Hematopoietic multipotent progenitor cell treated with erythropoietin and hydrocortisone succinate and interleukin-3 and kit ligand, for 17 days (in vitro differentiated cells): ENCODE measurements at regions not wholly inside any gene's neighbourhood (a gene's known extent, or its start where the extent isn't known, plus 50 kb on each side); places are given as distances from the start of the nearest gene placed in this dataset.

Source experiments
- DNase-seq: peaks from one replicate; pipeline ENCODE4 v3.0.0-alpha.2; 2015; ENCODE audit warnings: low spot score

DNA sequence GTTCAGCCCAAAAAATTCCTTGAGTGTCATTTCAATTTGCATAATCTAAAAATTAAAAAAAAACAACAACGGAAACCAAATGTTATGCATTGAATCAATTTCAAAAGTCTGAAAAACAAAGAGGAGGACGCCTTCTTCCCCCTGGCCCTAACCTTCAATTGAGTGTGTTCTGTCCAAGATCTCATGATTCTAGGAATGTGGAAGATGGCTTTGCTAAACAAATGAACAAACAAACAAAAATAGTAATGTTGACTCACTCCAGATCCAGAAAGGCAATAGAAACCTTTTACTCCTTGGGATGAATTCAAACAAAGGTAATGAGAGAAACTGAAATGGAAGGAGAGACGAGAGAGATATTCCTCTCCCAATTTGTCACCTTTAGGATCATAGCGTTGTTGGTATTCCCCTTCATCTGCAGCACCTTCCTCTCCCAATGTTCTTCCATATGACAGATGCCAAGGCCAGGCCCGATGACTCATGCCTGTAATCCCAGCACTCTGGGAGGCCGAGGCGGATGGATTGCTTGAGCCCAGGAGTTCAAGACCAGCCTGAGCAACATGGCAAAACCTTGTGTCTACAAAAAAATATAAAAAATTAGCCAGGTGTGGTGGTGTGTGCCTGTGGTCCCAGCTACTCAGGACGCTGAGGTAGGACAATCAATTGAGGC, 109.2 kb upstream of the ADGRF1 start:
- no peak for DNase-seq

DNA sequence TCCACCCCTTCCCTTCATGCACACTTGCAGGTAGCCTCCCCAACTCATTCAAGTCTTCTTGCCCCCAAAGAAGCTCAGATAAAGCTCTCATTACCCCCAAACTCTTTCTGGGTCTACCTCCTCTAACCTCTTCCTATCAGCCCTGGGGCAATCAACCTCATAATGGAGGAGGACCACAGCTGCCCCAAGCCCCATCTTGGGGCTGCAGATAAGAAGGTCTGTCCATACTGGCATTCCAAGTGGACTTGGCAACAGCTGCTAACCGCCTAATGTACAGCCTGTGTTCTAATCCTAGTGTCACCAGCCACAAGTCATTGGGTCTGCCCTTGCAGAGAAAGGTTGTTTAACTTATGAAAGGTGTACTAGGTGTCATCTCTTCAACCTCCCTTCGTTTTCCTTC, 107.4 kb upstream of the ADGRF1 start:
- DNase-seq = no peak

DNA sequence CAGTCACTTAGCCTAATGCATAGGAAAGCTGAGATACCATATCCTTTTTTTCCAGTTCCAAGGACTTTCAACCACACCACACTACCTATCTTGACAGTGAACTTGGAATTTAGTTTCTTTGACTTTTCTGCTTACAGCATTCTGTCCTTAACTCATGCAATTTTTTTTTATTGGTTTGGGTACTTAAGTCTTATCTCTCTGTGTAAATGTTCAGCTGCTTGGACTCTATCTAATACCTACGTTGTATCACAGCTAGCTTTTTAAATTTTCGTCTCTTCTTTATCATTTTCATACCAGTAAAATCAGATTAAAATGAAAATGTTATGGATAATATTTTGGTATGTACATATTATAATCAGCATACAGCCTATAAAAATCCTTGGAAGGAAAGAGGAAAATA, 106.9 kb upstream of the ADGRF1 start:
- no peak for DNase-seq

DNA sequence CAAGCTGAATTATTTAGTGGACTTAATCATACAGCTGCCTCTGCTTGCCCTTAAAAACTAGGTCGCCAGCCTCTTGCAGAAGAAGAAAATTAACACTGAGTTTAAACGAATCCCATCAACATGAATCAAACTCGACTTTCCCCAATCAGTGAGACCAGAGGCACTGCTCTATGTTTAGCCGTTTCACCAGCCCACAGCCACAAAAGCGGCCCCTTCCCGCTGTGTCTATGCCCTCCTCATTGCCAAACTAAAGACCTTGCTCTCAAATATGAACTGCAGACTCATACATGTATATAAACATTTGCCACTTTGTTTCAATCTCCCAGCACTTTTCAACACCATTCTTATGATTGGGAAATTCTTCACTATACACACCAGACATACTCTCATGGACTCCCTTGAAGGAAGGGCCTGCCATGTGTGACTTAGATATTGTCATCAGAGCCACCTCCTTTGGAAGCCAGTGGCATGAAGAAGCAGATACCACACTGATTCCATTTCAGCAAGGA, 105.8 kb upstream of the ADGRF1 start:
- DNase-seq = no peak

DNA sequence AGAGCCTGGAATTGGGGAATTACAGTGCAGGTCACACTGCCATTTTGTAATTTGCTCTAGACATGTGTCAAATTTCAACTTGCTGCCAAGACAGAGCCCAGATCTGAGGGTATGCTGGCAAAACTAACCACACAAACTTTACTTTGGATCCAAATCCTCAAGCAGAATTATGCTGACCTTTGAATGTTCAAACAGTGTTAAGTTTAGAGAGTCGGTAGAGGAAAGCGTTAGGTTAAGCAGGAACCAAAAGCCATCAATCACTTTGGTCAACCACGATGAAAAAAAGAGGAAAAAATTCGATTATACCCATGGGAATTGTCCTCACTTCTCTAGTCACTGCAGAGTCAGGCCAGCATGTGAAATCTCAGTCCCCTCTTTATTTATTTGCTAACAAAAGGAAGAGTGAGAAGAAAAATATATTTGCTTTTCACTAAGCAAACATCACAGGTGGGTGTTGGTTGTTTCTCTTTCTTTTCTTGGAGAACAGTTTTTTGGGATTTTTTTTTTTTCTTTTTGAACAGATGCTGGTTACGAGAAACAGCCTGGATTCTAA, 105.1 kb upstream of the ADGRF1 start:
- no peak for DNase-seq

DNA sequence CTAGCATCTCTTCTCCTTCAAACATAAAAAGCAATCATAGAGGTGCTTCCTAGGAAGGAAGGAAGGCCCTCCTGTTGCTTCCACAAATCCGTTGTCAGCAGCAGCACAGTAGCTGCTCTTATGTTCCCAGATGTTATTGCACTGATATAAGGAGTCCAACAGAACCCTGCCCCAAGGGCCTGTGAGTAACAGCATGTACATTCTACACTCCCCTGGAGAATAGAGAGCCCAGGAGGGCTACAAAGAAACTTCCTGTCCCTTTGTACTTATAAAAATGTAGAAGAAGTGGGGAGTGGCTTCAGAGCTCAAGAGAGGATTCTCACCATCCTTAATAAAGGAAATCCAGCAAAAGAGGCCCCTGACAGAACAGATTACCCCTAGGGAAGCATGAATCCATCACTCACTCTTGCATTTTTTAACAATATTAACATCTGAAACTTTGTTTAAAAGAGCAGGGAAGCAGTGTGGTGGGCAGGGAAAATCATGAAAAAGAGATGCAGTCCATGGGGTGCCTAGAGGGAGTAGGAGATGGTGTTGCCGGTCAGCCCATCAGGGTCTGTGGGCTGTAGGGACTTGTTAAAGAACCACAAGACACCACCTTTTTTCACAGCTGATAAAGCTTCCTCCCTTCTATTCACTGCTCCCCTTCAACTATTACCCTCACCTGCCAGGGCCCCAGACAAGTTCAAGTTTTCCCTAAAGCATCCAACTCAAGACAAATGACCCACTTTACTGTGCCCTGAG, 104.5 kb upstream of the ADGRF1 start:
- DNase-seq = no peak

DNA sequence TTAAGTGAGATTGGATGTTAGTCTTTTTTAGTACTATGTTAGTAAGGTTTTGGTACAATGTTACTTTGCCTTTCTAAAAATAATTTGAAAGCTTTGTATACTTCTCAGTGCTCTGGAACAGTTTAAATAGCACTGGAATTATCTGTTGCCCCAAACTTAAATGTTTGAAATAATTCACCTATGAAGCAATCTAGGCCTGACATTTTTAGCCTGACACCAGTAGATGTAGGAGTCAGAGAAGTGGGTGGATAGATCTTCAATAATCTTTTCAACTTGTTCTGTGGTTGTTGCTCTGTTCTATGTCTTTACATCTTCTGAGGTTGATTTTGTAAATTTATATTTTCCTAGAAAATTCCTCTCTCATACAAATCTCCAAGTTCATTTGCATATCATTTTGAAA, 103.1 kb upstream of the ADGRF1 start:
- no peak for DNase-seq

DNA sequence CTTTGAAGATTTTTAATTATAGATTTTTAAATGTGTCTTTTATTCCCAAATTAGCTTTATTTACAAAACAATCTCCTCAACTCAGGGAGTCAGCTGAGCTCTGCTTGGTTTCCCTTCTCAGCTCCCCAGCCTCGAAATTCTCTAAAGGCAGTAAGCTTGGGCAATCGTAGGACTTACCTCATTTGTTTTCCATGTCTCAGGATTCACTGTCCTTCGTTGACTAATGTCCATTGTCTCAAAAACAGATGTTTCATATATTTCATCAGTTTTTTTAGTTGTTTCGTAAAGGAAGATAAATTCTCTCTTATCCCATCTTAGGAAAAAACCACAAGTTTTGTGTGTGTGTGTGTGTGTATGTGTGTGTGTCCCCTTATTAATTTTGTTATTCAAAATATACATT, 102.2 kb upstream of the ADGRF1 start:
- no peak for DNase-seq

DNA sequence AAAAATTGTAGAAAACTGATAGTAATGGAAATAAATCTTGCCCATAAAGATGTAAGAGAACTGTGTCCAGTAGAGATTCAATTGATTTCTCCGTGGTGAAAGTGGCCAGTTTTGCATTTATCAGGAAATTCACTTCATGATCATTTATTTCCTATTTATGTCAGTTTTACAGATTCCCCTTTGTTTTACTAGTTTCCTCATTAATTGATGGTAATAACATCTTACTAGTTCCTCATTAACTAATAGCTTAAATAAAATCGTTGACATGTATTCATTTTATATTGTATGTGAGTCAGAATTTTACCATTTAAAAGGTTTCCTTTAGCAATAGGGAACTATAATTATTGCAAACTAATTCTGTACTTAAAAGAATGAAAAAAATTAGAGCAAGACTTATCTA, 99.8 kb upstream of the ADGRF1 start:
- no peak for DNase-seq

DNA sequence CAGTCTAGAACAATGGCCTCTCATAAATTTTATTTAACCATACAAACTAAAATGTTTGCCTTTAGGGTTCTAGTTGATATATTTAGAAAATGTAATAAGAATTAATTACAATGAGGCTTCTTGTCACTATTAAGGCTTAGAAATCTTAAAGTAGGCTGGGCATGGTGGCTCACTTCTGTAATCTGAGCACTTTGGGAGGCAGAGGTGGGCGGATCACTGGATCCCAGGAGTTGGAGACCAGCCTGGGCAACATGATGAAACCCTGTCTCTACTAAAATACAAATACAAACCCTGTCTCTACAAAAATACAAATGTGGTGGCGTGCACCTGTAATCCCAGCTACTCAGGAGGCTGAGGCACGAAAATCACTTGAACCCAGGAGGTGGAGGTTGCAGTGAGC, 99.0 kb upstream of the ADGRF1 start:
- DNase-seq = no peak

DNA sequence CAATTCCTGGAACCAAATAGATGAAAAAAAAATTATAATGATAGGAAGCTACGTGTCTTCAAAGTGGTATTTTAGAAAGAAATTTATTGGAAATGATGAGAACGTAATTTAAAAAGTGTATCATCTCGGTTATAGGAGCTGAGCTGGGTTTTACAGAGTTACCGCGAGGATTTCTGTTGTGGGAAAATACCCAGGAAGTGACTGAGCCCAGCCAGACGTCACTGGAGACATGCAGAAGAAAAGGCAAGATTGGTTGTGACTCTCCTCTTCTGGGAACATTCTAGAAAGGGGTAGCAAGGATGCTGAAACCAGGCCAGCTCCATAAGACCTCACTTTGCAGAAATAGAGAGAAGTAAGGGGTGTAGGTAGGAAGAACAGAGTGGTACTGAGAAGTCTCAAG, 95.9 kb upstream of the ADGRF1 start:
- DNase-seq = no peak

DNA sequence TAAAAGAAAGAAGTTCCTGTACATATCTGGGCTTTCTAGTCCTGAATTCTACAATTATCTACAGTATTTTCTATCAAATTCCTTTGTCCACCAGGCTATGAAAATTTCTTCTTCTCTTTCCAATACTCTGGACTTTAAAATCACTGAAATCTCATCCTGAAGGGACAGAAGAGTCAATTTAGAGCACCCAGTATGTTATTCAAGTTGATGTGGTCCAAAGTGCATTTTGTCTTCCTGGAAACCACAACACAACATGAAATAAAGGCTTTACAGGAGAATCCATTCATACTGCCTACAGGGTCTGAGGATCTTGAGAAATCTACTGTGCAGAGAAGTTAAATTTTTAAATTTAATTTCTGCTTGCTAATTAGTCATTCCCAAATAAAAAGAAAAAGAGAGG, 94.9 kb upstream of the ADGRF1 start:
- DNase-seq = no peak

DNA sequence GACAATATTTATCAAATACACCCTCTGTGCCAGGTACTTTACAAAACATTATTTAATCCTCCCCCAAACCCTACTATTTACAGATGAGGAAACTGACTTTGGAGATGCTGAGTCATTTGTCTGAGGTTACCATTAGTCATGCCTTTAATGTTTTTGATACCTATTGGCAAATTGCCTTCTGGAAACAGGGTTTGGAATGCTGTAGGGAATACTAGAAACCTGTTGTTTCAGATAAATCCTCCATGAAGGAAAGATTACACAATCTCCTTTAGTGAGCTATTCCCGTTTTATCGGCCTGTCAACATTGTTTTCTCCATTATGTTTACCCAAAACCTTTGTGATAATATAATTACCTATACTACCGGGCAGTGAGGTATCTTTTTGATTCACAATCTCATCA, 93.6 kb upstream of the ADGRF1 start:
- peak; percentile 6 for DNase-seq

DNA sequence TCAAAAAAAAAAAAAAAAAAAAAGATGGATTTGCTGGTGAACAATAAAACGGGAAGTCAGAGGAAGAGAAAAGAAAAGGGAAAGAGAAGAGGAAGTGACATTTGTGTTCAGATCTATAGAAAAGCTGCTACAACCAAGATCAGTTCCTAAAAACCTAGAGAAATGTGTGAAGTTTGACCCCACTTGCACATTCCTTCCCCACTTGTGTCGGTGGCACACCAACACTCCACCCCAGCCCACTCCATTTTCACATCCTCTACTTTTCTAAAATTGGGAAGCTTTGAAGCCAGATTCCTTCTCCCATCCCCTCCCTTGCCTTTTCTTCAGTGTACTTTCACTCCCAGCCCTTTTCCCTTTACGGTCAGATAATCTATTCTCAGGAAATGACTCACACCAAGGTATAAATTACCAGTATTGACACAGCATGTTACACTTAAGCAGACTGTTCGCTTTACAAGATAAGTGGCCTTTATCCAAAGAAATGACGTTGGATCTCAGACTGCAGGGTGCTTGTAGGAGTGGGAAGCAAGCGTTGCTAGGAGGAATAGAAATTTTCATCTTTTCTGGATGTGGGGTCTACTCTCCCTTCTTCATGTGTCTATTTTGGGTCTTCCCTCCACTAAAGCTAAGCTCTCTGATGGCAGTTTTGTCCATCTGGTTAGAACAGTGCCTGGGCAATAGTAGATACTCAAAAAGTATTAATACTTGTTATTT, 92.5 kb upstream of the ADGRF1 start:
- DNase-seq = no peak

DNA sequence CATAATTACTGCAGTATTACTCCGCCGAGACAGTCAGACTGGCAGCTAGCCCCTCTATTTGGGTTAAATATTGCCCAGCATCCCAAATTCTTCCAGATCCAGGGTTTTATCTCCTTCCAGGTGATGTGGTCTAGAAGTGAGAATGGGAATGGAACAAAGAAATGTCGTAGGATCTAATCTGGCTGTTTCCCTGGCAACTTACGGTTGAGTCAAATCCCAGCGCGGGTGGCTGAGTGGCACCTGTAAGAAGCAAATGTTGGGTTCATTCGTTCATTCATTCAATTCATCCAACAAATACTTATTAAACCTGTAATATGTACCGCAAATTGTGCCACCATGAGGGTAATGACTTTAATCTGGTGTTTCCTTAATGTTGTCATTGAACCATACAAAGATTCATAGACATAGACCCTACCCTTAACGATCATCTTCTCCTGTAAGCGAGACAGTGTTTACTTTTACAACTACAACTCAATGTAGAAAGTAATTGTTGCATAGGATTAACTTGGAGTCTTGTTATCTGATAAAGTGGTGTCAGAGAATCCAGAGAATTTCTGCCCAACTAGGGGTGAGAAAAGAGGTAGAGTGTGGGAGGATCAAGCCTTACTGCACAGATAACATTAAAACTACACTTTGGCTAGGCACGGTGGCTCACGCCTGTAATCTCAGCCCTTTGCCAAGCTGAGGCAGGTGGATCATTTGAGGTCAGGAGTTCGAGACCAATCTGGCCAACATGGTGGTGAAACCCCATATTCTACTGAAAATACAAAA, 91.3 kb upstream of the ADGRF1 start:
- DNase-seq = no peak

DNA sequence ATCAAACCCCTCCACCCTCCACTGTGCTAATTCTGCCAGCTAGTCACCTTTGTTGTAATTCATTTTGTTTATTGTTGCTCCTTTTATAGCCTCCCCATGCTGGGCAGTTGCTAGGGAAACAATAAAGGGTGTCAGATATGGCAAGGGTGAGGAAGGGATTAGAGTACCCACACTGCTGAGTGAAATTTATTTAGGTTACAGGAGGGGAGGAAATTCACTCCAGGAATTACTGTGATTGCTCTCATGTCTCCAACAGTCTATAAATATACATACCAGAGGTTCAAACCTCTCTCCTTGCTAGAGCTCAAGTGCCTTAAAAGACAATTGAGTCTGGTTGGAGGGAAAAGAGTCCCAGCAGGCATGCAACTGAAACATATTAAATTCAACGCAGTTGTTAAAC, 90.6 kb upstream of the ADGRF1 start:
- DNase-seq = no peak

DNA sequence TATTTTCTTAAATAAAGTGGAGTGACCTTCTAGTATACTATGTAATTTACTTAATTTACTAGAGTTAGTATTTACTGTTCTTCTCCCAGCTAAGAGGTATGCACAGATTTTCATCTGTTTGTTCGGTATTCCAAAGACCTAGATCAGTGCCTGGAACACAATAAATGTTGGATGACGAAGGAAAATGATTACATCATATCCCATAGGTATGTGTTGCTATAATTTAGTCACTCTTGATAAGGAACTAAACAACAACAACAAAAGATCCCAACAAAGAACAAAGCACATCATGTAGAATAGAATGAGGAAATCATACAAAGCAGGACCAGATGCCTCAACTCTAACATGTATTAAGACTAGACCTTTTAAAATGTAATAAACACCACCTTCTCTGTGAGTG, 89.6 kb upstream of the ADGRF1 start:
- DNase-seq = no peak

DNA sequence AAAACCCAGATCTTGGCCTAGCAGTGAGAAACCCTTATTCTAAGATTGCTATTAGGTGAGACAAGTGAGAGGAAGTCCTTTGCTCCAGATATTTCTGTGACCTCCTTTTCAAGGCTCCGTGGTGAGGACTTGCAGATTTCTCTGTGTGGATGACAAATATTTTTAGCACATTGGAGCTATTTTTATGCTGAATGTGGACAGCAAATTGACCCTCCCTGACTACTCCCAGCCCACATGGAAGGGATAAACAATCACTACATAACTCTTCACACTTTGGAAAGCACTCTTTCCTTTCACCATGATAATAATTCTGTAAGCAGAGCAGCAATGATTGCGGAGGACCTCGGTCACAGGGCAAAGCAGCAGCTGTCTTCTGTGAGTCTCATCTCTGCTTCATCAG, 88.0 kb upstream of the ADGRF1 start:
- no peak for DNase-seq

DNA sequence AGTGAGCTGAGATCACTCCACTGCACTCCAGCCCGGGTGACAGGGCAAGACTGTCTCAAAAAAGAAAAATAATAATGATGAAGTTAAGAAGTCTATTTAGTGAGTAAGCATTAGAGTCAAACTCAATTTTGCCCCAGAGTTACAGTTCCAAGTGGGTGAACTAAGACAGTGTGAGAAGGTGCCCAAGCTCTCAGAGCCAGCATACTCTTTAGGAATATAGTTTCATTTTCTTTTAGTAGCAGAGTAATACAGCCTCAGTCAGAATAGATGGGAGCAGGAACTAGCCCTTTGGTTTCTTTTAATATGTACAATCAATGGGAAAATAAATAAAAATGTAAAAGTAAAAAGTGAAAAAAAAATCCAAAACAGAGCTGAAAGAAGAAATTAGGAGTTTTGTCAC, 87.0 kb upstream of the ADGRF1 start:
- no peak for DNase-seq

DNA sequence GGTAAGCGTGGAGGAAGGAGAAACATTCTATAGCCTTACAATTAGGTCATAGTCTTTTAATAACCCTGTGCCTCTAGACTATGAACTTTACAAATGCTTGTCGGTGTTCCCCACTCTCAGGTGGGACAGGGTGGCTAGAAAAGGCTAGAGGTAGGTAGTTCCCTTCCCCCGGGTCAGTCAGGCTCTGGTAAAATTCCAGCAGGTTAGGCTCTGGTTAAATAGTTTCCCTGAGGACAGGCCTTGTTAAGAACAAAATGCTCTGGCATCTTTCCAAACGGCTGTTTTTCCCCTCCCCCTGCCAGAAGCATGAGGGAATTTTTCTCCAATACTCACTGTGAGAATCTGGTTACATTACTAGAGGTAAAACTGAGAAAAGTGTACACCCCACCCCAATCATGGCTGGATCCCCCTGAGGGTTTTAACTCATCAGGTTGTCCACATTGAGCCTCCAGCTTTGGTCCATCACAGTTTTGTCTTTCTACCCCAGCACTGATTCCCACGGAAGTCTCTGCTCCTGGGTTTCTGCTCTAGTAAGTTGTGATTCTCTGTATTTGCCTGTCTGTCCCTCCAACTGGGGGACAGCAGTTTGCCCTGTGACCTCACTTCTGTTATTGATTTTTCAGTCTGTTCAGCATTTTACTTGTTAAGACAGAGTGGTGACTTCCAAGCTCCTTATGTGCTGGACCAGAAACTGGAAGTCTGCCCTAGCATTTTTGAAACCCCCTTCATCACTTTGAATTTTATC, 84.7 kb upstream of the ADGRF1 start:
- DNase-seq = no peak

DNA sequence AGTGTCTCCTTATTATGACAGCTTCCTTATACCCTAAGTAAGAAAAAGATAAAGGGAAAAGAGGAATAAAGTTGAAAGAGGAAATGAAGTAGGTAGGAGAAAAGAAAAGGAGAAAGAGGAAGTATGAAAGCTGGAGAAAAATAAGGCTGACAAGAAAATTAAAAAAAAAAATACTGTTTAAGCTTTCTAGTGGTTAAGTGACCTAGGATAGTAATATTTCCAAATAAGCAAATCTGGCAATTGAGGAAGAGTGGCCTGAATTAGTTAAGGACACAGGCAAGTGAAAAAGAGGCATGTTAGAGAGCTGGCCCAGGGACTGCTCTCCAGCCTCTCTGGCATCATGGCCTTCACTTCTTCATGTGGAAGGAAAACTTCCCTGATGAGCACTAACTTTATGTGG, 76.5 kb upstream of the ADGRF1 start:
- DNase-seq = no peak
